ENCODE measurements at regions not wholly inside any gene's neighbourhood (a gene's known extent, or its start where the extent isn't known, plus 50 kb on each side); places are given as distances from the start of the nearest gene placed in this dataset.

- TF ChIP-seq POLR2A (IDR thresholded peaks at IDR 0.05; ENCODE audit: extremely low read depth, insufficient read length) (no peak), MYC (IDR thresholded peaks at IDR 0.05; ENCODE audit: low read depth, low read length) (no peak)
These were observed 231.7 kb downstream of the ARL6IP6 start for GRCh38 chr2:152950126-152950525.

Data from NB4 (cell line).